AML-193 (cell line): ENCODE measurements at regions not wholly inside any gene's neighbourhood (a gene's known extent, or its start where the extent isn't known, plus 50 kb on each side); places are given as distances from the start of the nearest gene placed in this dataset.

Experiments used
- DNase-seq, 2 experiments: peaks; one replicate each; lab custom pipeline; 2025; lab: John Stamatoyannopoulos, UW

DNA sequence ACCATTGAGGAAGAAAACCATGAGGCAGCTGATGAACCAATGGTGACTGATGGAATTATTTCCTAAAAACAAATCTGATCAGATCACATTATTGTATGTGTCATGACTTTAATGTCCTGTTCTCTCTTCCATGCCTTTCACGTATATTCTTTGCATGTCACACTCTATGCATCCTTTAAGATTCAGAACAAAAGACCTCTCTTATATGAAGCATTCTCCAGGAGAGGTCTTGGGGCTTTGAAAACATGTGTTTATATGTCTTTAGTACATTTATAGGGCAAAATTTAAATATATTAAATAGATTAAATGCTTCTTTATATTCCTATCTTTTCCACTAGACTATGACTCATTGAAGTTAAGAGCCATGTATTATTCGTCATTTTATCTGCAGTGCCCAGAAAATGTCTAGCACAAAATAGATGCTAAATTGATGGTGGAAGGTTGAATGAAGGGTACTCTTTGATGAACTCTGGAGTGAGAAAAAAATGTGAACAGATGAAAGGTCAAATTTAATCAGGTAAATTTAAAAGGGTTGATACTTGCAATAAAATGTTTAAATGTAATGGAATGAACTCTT, 196.3 kb downstream of the PSAT1 start:
- no peak for DNase-seq

DNA sequence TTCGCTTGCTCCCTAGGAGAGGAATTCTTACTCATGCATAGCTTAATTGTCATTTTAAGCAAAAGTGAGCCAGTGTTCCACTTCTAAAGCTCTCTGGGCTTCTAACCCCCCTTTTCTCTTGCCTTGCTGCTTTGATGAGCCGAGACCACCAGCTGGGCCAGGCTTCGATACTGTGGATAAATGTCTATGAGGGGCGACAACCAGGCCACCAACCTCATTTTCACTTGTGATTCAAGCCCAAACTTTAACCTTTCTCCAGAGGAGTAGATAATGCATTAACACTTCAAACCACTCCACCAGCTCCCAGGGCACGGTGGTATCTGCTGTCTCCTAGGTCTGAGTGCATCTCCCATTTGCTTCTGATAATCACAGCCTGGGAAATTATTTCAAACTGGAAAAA, 205.6 kb downstream of the PSAT1 start:
- DNase-seq: no peak

DNA sequence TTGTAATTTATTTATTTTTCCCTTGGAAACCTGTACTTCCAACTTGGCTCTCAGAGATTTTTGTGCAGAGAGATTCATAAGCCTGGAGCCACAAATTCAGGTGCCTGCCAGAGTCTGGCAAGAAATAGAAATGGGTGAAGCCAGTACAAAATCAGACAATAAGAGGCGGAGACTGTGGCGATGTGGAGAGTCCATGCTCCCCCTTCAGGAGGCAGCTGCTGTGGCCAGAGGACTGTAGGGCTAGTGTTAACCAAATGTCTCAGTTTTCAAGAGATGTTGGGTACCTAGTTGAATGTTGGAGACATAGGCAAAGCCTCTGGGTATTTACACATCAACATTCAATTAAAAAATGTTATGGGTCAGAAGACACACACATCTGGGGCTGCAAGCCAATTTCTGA, 208.6 kb downstream of the PSAT1 start:
- no peak for DNase-seq

DNA sequence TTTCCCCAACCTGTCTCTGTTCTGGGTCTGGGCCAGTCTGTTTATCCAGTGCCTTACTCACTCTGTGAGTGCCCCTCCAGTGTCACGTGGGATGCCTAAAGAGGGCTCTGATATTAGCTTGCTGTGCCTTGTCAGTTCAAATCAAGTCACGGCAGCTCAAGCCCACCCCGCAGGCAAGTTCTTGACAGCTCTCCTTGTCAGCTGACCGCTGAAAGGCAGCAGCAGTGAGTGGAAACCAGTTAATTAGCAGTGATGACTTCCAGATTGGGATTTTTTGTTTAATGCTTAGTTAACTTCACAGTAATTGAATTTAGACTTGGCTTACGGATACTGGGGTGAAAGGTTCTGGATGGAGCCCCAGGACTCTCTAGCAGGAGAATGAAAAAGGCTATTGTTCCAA, 210.1 kb downstream of the PSAT1 start:
- DNase-seq: no peak

DNA sequence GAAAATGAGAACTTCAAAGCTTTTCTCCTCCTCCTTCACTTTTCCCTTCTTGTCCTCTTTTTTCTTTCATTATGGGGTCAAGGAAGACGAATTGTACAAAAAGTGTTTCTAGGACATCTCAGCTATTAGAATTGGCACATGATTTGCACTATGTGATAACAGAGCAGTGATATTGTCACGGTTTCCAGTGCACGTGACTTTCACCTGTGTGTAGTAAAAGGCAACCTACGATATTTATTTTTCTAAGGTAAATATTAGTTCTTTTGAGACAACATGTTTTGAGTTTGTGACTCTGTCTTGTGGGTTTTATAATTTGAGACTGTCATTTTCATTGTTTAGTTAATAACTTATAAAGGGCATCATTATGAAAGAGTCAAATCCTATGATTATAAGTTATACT, 213.1 kb downstream of the PSAT1 start:
- DNase-seq: no peak

DNA sequence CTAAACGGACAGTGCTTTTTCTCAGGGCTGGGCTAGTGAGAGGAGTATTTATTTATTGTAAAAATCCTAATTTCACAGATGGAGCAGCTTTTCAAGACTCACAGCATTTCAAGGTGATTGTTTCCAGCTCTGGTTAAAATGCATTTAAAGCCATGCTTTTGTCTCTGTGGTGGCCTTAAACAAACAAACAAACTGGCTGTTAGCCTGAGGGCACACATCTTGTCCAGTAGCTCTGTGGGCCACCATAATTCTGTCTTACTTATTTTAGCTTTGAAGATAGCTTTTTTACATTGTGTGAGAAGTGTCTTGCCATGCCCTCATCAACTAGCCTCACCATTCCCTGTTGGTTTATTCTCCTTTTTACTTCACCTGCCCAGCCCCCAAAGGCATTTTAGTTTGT, 218.2 kb downstream of the PSAT1 start:
- DNase-seq: no peak

DNA sequence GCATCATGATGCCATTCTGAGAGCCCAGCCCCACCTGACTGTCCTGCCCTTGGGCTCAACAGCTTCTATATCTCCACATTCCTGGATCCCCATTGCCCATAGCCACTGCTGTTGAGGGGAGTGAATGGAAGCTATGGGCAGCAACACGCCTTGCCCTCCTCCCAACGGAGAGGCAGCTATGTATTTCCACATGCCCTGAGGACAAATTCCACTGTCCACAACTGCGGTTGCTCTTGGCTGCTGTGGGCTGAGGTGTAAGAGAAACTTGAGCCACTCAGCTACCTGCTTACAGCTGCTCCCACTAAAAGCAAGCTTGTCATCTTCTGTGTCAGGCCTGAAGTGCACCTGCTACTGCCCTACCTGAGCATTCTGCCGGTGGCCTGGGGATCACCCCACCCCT, 222.9 kb downstream of the PSAT1 start:
- DNase-seq: no peak

DNA sequence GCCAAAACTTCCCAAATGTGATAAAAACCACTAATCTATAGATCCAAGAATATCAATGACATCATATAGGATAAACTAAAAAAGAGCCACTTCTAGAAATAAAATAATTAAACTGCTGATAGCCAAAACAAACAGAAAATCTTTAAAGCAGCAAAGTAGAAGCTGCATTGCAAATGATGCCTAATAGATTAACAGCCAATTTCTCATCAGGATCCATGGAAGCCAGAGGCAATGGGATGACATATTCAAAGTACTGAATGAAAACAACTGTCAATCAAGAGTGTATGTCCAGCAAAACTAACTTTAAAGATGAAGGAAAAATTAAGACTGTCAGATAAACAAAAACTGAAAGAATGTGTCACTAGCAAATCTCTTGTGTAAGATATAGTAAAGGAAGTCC, 224.8 kb downstream of the PSAT1 start:
- no peak for DNase-seq

DNA sequence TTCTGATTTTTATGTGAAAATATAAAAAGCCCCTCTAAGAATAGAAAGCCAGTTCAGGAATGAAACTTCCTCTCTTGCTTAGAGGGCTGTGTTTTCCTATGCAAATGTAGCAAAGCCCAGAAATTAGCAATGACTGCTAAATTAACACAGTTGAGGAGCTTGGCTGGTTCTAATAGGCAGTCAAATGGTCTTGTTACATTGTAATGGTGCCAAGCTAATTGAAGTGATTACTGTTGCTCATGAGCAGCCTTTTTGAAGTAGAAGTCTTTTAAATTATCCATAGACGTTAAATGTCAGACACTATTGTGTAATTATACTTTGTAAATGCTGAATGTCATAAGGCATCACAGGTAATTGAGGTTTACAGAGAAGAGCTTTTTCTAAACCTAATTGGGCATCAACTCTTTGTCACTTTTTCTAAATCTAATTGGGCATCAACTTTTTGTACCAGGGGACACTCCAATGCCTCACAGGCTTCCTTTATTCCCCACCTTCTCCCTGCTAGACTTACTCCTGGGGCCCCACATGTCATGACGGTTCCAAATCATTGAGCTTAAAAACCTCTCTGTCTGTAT, 229.1 kb downstream of the PSAT1 start:
- DNase-seq: no peak

DNA sequence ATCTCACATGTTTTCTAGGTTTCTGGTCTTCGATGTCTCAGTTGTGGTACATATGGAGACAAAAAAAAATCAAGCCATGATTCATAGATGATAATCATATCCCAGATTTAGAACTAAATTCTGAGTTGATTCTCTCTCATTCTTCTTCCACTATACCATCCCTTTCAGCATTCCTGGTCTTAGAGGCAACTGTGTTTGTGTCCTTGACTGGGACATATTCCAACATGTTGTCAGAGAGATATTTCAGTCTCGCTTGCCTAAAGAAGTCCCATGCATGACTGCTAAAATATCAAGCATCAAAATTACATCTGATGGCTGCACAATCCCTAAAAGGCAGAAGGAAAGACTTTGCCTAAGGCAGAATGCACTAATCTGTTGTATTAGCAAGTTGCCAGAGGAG, 236.6 kb downstream of the PSAT1 start:
- DNase-seq: no peak

DNA sequence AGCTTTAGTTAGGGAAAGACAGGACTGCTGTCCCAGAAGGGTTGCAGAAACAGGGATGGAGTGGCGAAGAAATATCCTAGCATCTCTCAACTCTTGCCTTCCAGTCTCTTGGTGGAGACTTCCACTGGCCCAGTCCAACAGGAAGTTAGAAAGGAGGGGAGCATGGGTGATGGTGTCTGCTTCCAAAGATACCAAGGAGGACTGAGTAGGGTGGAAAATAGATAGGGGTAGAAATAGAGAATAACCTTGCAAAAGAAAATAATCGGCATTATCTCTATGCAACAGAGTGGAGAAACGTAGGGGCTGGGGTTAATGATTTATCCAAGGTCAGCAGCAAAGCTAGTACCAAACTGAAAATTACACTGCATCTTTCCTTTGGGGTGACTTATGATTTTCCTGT, 242.3 kb downstream of the PSAT1 start:
- no peak for DNase-seq

DNA sequence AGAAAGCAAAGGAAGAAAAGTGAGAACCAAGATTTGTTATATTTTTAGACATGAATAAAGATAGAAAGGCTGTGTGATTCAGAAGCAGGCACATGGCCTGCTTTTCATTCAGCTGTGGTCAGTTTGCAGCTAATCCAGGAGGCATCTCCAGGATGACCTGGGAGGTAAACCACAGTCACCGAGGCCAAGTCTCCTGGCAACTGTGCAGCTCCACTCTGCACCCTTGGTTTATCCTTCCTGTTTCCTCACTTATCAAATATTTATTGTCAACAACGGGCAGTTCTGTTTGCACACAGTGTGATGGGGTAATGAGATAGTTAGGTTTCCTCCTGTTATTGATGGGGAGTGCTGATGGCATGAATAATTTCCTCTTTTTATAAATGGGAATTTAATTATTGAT, 243.0 kb downstream of the PSAT1 start:
- DNase-seq: no peak

DNA sequence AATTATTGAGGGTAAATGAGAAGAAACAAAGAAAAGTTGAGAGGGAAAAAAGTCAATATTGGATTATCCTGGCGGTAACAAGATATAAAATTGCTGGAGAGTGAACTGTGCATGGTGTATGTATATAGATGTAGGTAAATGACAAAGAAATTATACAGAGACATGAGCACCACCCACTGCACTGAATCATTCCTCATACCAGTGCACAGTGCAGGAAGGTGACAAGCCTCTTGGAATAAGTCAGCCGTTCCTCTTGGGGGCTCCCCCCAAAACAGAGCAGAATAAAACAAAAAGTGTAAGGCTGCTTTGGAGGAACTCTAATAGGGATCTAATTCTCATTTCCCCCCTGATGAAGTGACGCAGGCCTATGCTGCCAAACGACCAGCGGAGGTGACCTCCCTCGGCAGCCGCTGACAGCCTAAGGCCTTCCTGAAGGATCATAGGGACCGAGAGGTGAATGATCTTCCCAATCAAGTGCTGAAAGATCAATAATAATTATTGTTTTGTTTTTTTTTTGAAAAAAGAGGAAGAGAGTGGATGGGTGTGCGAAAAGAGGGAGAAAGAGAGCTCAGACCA, 245.0 kb downstream of the PSAT1 start:
- DNase-seq: no peak

DNA sequence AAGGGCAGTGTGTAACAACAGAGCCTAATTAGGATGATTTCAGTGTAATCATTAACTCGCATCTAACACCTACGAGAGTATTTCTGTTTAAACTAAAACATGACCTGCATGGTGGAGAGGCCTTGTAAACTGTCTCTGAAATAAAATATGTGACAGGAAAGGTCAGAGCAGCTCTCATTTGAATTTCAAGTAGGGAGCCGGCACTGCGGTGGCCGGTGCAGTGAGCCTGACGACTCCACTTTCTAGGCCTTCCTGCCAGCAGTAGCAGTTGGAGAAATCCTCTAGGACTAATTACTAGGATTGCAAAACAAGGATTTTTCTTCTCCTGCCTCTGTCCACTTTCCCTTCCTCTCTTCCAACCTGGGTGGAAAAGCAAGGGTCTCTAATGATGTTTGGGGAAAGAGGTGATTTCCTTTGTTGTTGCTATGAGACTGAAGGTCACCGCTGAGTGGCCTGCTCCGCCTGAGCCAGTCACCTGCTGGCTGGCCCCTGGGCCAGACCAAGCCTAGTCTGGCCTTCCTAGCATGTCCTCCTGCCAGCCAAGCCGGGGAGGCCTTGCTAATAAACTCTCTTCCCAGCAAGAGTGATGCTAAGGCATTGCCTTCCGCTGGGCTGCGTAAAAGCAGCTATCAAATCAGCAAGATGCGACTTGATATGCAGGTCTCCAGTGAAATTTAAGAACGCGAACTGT, 245.7 kb downstream of the PSAT1 start:
- no peak for DNase-seq

DNA sequence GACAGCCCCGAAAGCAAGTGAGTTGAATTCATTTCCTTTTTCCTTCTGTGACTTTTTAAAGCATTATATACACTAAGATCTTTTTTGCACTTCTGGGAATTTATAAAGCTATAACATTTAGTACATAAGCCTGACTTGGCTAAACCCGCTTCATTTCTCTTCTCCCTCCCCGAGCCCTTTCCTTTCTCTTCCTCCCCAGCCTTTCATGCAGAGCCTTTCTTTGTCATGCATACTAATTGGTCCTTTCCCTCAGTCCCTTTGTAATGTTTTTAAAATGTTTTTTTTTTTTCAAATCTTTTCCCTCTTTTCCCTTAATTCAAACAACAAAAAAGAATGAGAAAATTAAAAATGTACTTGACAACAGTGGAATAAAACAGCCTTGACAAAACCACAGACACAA, 246.4 kb downstream of the PSAT1 start:
- DNase-seq: no peak

DNA sequence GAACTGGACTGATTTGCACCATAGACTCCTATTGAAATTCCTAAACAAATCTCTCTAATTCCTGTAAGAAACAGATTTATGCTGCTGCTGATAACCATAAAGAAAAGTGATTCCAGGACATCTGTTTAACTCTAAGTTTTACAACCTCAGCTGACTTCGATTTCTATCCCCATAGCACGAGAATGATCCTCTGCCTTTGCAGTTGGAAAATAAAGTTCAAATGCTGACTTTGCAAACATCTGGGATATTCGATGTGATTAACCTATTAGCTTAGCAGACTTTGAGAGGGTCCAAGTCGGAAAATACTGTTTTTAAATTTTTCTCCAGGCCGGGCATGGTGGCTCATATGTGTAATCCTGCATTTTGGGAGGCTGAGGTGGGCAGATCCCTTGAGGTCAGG, 247.3 kb downstream of the PSAT1 start:
- no peak for DNase-seq

DNA sequence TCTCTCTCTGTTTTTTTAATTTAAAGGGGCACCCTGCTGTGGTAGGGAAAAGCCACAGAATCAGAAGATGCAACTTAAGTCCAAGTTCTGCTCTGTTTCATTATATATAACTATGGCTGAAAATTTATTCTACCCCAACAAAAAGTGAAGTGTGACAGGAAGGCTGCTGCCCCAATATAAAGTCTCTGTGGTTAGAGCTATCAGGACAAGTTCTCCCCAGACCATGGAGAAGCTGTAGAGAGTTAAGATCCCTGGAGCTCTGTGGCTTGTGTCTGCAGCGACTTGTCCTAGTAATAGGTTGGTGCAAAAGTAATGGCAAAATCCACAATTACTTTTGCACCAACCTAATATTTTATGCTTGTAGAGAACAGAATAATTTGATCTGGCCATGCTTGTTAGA, 250.9 kb downstream of the PSAT1 start:
- DNase-seq: no peak

DNA sequence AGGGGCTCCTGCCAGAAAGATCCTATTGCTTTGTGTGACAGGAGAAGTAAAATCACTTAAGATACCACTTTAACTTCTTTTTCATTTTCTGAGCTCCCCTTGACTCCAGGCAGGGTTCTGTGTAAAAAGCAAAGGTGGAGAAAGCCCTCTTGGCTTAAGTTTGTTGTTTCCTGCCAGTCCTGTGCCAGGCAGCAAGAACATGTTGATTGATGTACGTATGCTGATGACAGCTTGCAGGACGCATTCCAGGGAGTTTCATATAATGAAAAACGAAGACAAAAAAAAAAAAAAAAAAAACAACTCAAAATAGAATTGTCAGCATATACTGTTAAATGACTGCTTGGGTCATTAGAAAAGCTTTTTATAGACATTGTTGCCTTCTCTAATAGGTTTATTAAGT, 251.7 kb downstream of the PSAT1 start:
- no peak for DNase-seq

DNA sequence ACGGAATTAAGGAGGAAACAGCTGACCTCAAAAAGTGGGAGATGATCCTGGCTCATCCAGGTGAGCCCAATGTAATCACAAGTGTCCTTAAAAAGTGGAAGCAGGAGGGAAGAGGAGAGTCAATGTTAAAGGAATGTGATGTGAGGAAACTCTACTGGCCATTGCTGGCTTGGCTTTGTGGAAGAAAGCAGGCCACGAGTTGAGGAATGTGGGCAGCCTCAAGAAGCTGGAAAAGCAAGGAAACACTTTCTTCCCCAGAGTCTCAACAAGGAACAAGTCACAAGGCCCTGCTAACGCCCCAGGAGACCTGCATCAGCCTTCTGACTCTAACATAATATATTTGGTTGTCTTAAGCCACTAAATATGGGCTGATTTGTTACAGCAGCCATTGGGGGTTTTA, 252.8 kb downstream of the PSAT1 start:
- DNase-seq: no peak

DNA sequence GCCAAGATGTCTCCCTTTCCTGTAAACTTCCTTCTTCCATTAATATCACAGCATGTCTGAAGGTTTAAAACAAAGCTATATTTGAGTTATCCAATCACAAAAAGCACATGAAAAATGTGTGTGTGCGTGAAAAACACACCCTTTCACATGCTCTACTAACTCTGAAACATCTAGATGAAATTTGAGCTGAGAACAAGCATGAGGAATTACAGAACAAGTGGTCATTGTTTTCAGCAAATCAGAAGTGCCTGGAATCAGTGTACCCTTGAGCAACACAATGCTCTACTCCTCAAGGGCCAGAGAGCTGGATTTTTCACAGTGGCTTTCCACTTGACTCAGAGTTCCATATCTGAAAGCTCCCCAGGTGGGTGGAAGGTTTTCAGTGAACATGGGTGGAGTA, 255.9 kb downstream of the PSAT1 start:
- no peak for DNase-seq

DNA sequence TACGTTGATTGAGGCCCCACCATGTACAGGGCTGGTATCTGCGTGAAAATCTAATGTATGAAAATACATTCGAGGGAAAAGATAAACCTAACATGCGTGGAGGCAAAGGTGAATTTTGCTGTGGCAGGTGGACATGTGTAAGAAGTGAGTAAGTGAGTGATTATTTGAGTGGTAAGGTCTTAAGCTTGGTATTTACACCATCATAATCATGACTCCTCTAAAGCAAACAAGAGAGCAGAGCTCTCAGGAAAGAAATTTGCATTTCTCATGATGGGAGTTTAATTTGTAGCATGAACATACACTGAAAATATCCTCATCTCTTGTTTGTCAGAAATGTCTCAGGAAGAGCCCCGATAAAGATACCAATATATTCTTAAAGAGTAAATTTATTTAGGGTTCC, 260.6 kb downstream of the PSAT1 start:
- DNase-seq: no peak

DNA sequence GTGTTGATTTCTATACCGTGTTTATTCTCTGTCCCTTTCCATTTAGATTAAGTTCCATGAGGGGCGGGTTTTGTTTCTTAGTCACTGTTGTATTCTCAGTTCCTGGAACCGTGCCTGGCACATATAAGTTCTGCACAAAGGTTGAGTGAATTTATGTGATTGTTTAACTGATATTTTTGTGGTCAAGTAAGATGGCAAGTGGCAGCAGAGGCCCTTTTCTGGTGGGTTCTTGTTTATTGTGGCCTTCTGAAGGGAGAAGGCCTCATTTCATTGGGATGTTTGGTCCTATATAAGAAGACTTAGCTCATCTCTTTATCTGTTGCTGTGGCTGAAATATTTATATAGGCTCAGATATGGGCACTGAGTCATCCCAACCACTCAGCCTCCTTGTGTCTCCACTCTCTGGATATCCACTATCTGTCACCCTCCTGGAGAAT, 262.5 kb downstream of the PSAT1 start:
- DNase-seq: no peak

DNA sequence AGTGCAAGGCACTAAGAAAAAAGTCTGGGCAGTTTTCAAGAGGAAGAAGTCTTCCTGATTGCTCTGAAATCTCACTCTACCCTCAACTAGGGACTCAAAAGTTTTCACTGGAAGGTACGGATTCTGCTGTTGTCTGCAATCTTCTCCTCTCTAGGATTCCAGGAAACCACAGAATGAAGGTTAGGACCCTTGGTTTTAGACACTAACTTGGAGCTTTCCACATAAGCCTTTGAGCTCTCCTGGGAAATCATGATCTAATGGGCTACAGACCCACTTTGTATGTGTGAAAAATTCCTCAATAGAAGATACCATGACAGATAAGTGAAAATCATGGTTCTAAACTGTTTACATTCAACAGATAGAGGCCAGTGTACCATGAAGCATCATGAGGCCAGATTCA, 265.1 kb downstream of the PSAT1 start:
- no peak for DNase-seq

DNA sequence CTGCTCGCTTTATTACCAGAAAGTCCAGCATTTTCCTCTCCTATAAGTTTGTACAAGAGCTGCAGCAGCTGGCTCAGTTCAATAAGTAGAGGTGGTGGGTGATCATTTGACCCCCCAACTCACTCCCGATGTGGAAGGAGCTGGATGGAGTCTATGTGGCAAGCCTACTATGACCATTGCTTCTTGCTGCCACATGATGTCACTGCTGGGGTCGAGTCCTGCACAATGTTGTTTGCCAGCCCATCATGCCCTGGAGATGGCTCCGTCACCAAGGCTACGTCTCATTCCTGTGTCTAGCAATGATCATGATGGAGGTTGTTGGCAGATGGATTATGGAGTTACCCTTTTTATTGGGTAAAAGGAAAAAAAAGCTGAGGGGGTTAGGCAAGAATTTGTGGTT, 266.3 kb downstream of the PSAT1 start:
- no peak for DNase-seq
